Suppressor macrophage treated with lipopolysaccharide for 4 hours (primary cell): ENCODE measurements at regions not wholly inside any gene's neighbourhood (a gene's known extent, or its start where the extent isn't known, plus 50 kb on each side); places are given as distances from the start of the nearest gene placed in this dataset.

Source experiments
- DNase-seq: peaks from one replicate; pipeline ENCODE4 v3.0.0-alpha.2; 2020

- no peak for DNase-seq
These were observed 419.4 kb downstream of the PTPRC start for GRCh38 chr1:199058281-199058680.

- DNase-seq, result no peak
These were observed 426.1 kb downstream of the PTPRC start for GRCh38 chr1:199064971-199065370.

- DNase-seq, result peak; percentile 36
These were observed 428.6 kb downstream of the PTPRC start for GRCh38 chr1:199067483-199067882.

- no peak for DNase-seq
These were observed 432.2 kb downstream of the PTPRC start for GRCh38 chr1:199071080-199071479.

- no peak for DNase-seq
These were observed 434.3 kb downstream of the PTPRC start for GRCh38 chr1:199073166-199073565.

GRCh38 chr1:199075792-199076191 is 437.0 kb downstream of the PTPRC start:
- DNase-seq, result no peak

- no peak for DNase-seq
These were observed 441.2 kb downstream of the PTPRC start for GRCh38 chr1:199079994-199080393.

- no peak for DNase-seq
These were observed 442.9 kb downstream of the PTPRC start for GRCh38 chr1:199081739-199082138.

- no peak for DNase-seq
These were observed 444.0 kb downstream of the PTPRC start for GRCh38 chr1:199082778-199083389.

GRCh38 chr1:199083680-199084079 is 444.8 kb downstream of the PTPRC start:
- no peak for DNase-seq

- no peak for DNase-seq
These were observed 445.5 kb downstream of the PTPRC start for GRCh38 chr1:199084293-199084692.

GRCh38 chr1:199085903-199086302 is 447.1 kb downstream of the PTPRC start:
- no peak for DNase-seq

- DNase-seq, result no peak
These were observed 448.3 kb downstream of the PTPRC start for GRCh38 chr1:199087144-199087543.

GRCh38 chr1:199089393-199090122 is 450.7 kb downstream of the PTPRC start:
- DNase-seq, result peak; percentile 65

- peak; percentile 80 for DNase-seq
These were observed 456.8 kb downstream of the PTPRC start for GRCh38 chr1:199095628-199096027.

GRCh38 chr1:199096591-199096990 is 457.8 kb downstream of the PTPRC start:
- no peak for DNase-seq

- DNase-seq, result peak; percentile 82
These were observed 459.6 kb downstream of the PTPRC start for GRCh38 chr1:199098468-199098867.

- no peak for DNase-seq
These were observed 462.3 kb downstream of the PTPRC start for GRCh38 chr1:199101139-199101538.

GRCh38 chr1:199101635-199102034 is 462.8 kb downstream of the PTPRC start:
- DNase-seq, result no peak

- DNase-seq, result peak; percentile 55
These were observed 463.4 kb downstream of the PTPRC start for GRCh38 chr1:199102239-199102638.

GRCh38 chr1:199109160-199109559 is 470.3 kb downstream of the PTPRC start:
- peak; percentile 17 for DNase-seq

- DNase-seq, result no peak
These were observed 473.5 kb downstream of the PTPRC start for GRCh38 chr1:199112365-199112764.

- peak; percentile 80 for DNase-seq
These were observed 474.5 kb downstream of the PTPRC start for GRCh38 chr1:199113265-199113869.

GRCh38 chr1:199116488-199116887 is 477.6 kb downstream of the PTPRC start:
- no peak for DNase-seq
